IPS DF 4.7 (cell line): ENCODE measurements at regions not wholly inside any gene's neighbourhood (a gene's known extent, or its start where the extent isn't known, plus 50 kb on each side); places are given as distances from the start of the nearest gene placed in this dataset.

ENCODE experiments used
- DNase-seq: peaks from one replicate; pipeline ENCODE4 v3.0.0-alpha.2; 2013; ENCODE audit warnings: low spot score; ENCODE audit errors: extremely low read depth

- DNase-seq, result no peak
Measured at GRCh38 chr2:16125614-16126516, 185.5 kb downstream of the MYCN start.

- no peak for DNase-seq
Measured at GRCh38 chr2:16124881-16125613, 184.7 kb downstream of the MYCN start.

DNA sequence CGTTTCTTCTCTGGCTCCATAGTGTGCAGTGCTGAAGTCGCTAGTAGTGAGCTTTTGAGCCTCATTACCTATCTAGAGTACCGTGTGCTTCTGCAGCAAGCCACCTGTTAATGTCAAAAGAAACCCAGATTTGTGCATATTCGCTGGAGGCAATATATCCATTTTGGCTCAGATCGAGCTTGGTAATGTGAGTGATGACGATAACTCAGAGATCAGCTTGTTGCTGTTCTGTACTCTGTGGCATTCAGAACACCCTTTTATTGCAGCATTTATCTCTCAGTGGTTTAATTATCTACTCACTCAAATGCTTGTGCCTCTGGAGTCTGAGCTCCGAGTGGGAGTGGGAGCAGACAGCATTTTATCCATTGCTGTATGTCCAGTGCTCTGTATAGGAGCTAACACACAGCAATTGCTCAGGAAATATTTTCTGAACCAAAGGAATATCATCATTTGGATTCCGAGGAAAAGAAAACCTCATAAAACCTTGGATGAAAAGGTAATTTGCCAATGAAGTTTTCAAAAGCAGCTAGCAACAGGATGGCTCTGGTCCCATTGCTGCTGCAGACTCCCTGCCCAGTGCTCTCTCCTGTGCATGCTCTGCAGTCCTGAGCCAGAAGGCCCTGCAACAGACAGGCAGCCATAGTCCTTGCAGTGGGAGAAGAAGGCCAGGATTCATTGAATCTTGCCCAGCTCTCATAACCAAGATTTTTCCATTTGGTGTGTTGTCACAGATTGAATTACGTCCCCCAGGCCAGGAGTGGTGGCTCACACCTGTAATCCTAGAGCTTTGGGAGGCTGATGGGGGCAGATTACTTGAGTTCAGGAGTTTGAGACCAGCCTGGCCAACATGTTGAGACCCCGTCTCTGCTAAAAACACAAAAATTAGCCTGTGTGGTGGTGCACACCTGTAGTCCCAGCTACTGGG, 183.8 kb downstream of the MYCN start:
- no peak for DNase-seq

GRCh38 chr2:16123421-16123820, 183.1 kb downstream of the MYCN start:
- no peak for DNase-seq

GRCh38 chr2:16122556-16122955, 182.2 kb downstream of the MYCN start:
- DNase-seq, result no peak

- no peak for DNase-seq
Measured at GRCh38 chr2:16121986-16122390, 181.6 kb downstream of the MYCN start.

DNA sequence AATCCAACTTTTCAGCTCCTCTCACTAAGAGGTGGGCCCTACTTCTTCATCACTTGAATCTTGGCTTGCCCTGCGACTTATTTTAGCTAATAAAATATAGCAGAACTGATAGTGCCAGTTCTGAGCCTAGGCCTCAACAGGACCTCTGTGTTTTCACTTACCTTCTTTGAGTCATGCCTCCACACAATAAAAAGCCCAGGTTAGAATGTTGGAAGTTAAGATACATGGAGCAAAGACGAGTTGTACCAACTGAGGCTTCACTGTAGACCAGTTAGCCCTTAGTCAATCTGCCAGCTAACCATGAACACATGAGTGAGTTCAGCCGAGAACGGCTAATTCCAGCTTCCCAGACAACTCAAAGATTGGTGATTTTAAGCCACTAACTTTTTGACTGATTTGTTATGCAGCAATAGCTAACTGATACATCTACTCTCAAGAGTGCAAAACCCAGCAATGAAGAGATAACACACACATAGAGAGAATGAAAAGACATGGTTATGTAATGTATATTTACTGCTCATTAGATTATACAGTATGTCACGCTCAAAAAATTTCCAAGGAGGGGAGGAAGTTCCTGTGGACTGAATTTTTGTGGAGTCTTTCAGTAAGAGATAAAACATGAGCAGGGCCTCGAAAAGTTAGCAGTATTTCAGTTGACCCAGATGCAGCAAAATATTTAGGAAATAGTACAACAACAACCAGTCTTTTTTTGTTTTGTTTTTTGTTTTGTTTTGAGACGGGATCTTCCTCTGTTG, 181.1 kb downstream of the MYCN start:
- DNase-seq, result no peak

- no peak for DNase-seq
Measured at GRCh38 chr2:16120591-16121180, 180.3 kb downstream of the MYCN start.

DNA sequence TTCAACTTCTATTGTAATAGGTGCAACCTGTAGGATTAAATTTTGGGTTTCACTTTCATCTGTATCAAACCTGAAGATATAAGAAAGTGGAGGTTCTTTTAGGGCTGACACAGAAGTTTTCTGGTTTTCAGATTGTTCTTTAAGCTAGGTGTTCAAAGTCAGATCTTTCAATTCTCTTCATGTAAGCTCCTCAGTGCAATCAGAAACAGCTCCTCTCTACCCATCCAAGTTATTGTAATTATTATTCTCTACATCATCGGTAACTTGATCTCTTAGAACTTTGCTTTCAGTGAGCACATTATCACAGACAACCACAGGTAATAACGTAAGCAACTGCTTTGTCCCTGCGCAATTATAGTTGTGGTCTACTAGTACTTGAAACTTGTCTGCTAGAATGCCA, 179.4 kb downstream of the MYCN start:
- no peak for DNase-seq

GRCh38 chr2:16118611-16119590, 178.6 kb downstream of the MYCN start:
- DNase-seq, result no peak

- no peak for DNase-seq
Measured at GRCh38 chr2:16117791-16118610, 177.7 kb downstream of the MYCN start.

- no peak for DNase-seq
Measured at GRCh38 chr2:16117021-16117700, 176.8 kb downstream of the MYCN start.

- DNase-seq, result no peak
Measured at GRCh38 chr2:16115881-16116830, 175.8 kb downstream of the MYCN start.

DNA sequence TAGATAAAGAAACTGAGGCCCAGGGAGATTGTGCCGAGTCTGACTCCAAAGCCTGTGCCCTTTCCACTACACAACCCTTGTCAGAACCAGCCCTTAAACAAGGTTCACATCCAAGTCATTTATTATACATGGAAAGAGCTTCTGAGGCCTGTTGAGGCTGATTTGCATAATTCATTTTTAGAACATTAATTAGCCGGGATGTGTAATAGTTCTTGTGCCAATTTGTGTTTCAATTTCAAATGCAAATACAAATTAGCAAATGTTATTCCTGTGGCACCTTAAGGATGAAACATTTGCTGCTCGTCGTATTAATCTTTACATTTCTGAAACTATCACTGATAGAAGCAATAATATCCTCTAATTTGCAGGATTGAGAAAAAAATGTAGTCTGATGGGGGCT, 174.9 kb downstream of the MYCN start:
- DNase-seq, result no peak

GRCh38 chr2:16114836-16115235, 174.5 kb downstream of the MYCN start:
- DNase-seq, result no peak

- DNase-seq, result no peak
Measured at GRCh38 chr2:16114070-16114469, 173.7 kb downstream of the MYCN start.

- no peak for DNase-seq
Measured at GRCh38 chr2:16113568-16113967, 173.2 kb downstream of the MYCN start.
